Heart left ventricle (tissue), 16 donors: ENCODE measurements at regions not wholly inside any gene's neighbourhood (a gene's known extent, or its start where the extent isn't known, plus 50 kb on each side); places are given as distances from the start of the nearest gene placed in this dataset.

Source experiments
- ATAC-seq, 4 donors: fragments of 200-7000 bp; cut with Tn5 transposase; one replicate each; pipeline ENCODE4 v1.9.1; 2020 to 2022; ENCODE audit warnings: moderate library complexity in 4 of 4, mild to moderate bottlenecking in 3 of 4, moderate number of reproducible peaks in 1 of 4
- DNase-seq, 5 donors: peaks; one replicate each; pipeline ENCODE4 v3.0.0-alpha.2; 2020
- H3K27ac ChIP-seq, 12 donors: fragments of 200-600 bp; sonication (generic) in 4 of 12; one replicate each; pipeline versions ENCODE4 v1.5.0 to v1.8.0; 2016 to 2022; ENCODE audit warnings: mild to moderate bottlenecking in 2 of 12
- H3K27me3 ChIP-seq, 9 donors: fragments of 200-600 bp; sonication (generic) in 2 of 9; one replicate each; pipeline versions ENCODE4 v1.5.1 to v1.8.0; 2016 to 2022; ENCODE audit warnings: mild to moderate bottlenecking in 3 of 9
- H3K36me3 ChIP-seq, 9 donors: fragments of 200-600 bp; sonication (generic) in 2 of 9; one replicate each; pipeline versions ENCODE4 v1.5.0 to v1.8.0; 2018 to 2022; ENCODE audit warnings: mild to moderate bottlenecking in 2 of 9
- H3K4me1 ChIP-seq, 12 donors: fragments of 200-600 bp; sonication (generic) in 4 of 12; one replicate each; pipeline versions ENCODE4 v1.5.0 to v1.8.0; 2016 to 2022; ENCODE audit warnings: mild to moderate bottlenecking in 3 of 12
- H3K4me3 ChIP-seq, 12 donors: fragments of 200-600 bp; sonication (generic) in 4 of 12; one replicate each; pipeline versions ENCODE4 v1.5.0 to v1.8.0; 2017 to 2022; ENCODE audit warnings: mild to moderate bottlenecking in 9 of 12, moderate library complexity in 4 of 12
- H3K9me3 ChIP-seq, 12 donors: fragments of 200-600 bp; sonication (generic) in 4 of 12; one replicate each; pipeline versions ENCODE4 v1.5.0 to v1.8.0; 2016 to 2022; ENCODE audit warnings: mild to moderate bottlenecking in 1 of 12
- POLR2A ChIP-seq, 2 donors: fragments of 450-650 bp; IDR thresholded peaks; one replicate each; pipeline ENCODE4 v1.6.1; 2017; ENCODE audit warnings: antibody characterized with exemption in 2 of 2, mild to moderate bottlenecking in 2 of 2, moderate library complexity in 2 of 2
- WGBS, 4 donors: extraction: QIAGEN DNeasy Blood & Tissue Kit in 2 of 4; methylation state at CpG; one replicate each; pipeline versions ENCODE4 v1.1.5 to v1.1.7; 2013 to 2018; 5-methylcytosine and 5-hydroxymethylcytosine counted together
- intact Hi-C, 10 donors: fragments of 100-400 bp; cut with DNase I; formaldehyde crosslinking; loops; one replicate each; pipeline versions ENCODE4 v1.11.1 to v1.14.2; 2022
- TF ChIP-seq, protein P1 (sequence below), 12 donors: fragments of 200-600 bp; sonication (generic) in 4 of 12; IDR thresholded peaks; one replicate each; pipeline versions ENCODE4 v1.5.0 to v1.8.0; 2018 to 2022; ENCODE audit warnings: antibody characterized with exemption in 12 of 12, mild to moderate bottlenecking in 5 of 12
- donor health status: ischemic (EF 13 %, LVEDD 7.1; RV severe dilation, severe dysfunction).
- donor health status: healthy with polysubstance abuse.
- donor health status: DM: no; HTN: yes; CAD: no.
- donor health status: DM: no; HTN: no; CAD: no.
- donor health status: ischemic (EF 25% LVEDD 6.9; RV normal size, moderate dysfunction).
- donor health status: ischemic (EF 25% LVEDD 5.7; RV mildly dilated, moderate dysfunction).
- donor health status: healthy.
- donor health status: DM: yes; HTN: yes; CAD: no.
- donor health status: ischemic (EF 35%, LVEDD 5.7; RV mildly dilated, moderate dysfunction).
- donor health status: nonischemic (EF 11% LVEDD 7.7; RV severe dilation, severe dysfunction).
- donor health status: DM: yes; HTN: yes; CAD: no.
- donor health status: PGD.
- donor health status: ischemic (EF 29% LVEDD 5.4; RV normal size, mild dysfunction).
- donor health status: nonischemic (EF 23%, LVEDD 6.1; RV moderate dilation, normal function).

- intact Hi-C loops, result no loop called here
- H3K4me1 ChIP-seq, result peaks cover 0 to 18% (median 0%) of the 10 kb centered on the region in 12 donors
- ATAC-seq (peak; percentile 77 to 95 (median 85)), DNase-seq (peak; percentile 10 to 74 (median 57))
- H3K9me3 ChIP-seq, result no peaks in the 10 kb centered on the region
- H3K36me3 ChIP-seq, result no peaks in the 10 kb centered on the region
- no peak overlapping the region for H3K4me3 ChIP-seq
- 41 to 50% (median 42%) methylated on average over 12 of the region's 12 CpGs for WGBS, 4 donors
- no peak overlapping the region for H3K27ac ChIP-seq
- no peaks in the 10 kb centered on the region for H3K27me3 ChIP-seq
- TF ChIP-seq POLR2A (IDR thresholded peaks at IDR 0.05), result no peak
- TF ChIP-seq, protein P1, sequence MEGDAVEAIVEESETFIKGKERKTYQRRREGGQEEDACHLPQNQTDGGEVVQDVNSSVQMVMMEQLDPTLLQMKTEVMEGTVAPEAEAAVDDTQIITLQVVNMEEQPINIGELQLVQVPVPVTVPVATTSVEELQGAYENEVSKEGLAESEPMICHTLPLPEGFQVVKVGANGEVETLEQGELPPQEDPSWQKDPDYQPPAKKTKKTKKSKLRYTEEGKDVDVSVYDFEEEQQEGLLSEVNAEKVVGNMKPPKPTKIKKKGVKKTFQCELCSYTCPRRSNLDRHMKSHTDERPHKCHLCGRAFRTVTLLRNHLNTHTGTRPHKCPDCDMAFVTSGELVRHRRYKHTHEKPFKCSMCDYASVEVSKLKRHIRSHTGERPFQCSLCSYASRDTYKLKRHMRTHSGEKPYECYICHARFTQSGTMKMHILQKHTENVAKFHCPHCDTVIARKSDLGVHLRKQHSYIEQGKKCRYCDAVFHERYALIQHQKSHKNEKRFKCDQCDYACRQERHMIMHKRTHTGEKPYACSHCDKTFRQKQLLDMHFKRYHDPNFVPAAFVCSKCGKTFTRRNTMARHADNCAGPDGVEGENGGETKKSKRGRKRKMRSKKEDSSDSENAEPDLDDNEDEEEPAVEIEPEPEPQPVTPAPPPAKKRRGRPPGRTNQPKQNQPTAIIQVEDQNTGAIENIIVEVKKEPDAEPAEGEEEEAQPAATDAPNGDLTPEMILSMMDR (IDR thresholded peaks at IDR 0.05), result no peak
These were observed 89.5 kb upstream of the MANSC4 start for GRCh38 chr12:27869567-27869966.

GRCh38 chr12:27868139-27868538 is 88.1 kb upstream of the MANSC4 start:
- Histone ChIP-seq H3K9me3 (no peaks in the 10 kb centered on the region), H3K4me1 (peaks cover 0 to 18% (median 0%) of the 10 kb centered on the region in 12 donors), H3K27me3 (no peaks in the 10 kb centered on the region), H3K4me3 (no peak overlapping the region), H3K36me3 (no peaks in the 10 kb centered on the region), H3K27ac (no peak overlapping the region)
- ATAC-seq (no peak), DNase-seq (no peak)
- TF ChIP-seq POLR2A (IDR thresholded peaks at IDR 0.05), result no peak
- TF ChIP-seq, protein P1 (IDR thresholded peaks at IDR 0.05), result no peak
- 90 to 96% (median 95%) methylated on average over 1 of the region's 1 CpG for WGBS, 4 donors
- intact Hi-C loops, result no loop called here

- ATAC-seq (no peak), DNase-seq (no peak)
- no peaks in the 10 kb centered on the region for H3K36me3 ChIP-seq
- WGBS, 4 donors, result 47 to 53% (median 50%) methylated on average over 11 of the region's 11 CpGs
- intact Hi-C loops, result no loop called here
- peak overlapping the region in 1 of 12 donors; percentile 9 for H3K27ac ChIP-seq
- peaks cover 0 to 27% (median 0%) of the 10 kb centered on the region in 12 donors for H3K4me1 ChIP-seq
- no peak overlapping the region for H3K4me3 ChIP-seq
- TF ChIP-seq, protein P1 (IDR thresholded peaks at IDR 0.05), result no peak
- TF ChIP-seq POLR2A (IDR thresholded peaks at IDR 0.05), result no peak
- no peaks in the 10 kb centered on the region for H3K9me3 ChIP-seq
- no peaks in the 10 kb centered on the region for H3K27me3 ChIP-seq
These were observed 86.5 kb upstream of the MANSC4 start for GRCh38 chr12:27866373-27867101.

GRCh38 chr12:27865421-27865820 is 85.4 kb upstream of the MANSC4 start:
- H3K27me3 ChIP-seq, result no peaks in the 10 kb centered on the region
- WGBS, 4 donors, result 69 to 92% (median 82%) methylated on average over 3 of the region's 3 CpGs

More at GRCh38 chr12:27865421-27865820, 85.4 kb upstream of the MANSC4 start:
- intact Hi-C loops, result no loop called here
- H3K4me1 ChIP-seq, result peaks cover 0 to 38% (median 0%) of the 10 kb centered on the region in 12 donors
- ATAC-seq (no peak), DNase-seq (no peak)
- TF ChIP-seq, protein P1 (IDR thresholded peaks at IDR 0.05), result no peak
- TF ChIP-seq POLR2A (IDR thresholded peaks at IDR 0.05), result no peak
- no peak overlapping the region for H3K4me3 ChIP-seq
- no peak overlapping the region for H3K27ac ChIP-seq
- H3K36me3 ChIP-seq, result no peaks in the 10 kb centered on the region
- H3K9me3 ChIP-seq, result no peaks in the 10 kb centered on the region
